ENCODE measurements at regions not wholly inside any gene's neighbourhood (a gene's known extent, or its start where the extent isn't known, plus 50 kb on each side); places are given as distances from the start of the nearest gene placed in this dataset.

GRCh38 chr12:107247650-107248049 lies 154.3 kb upstream of the CRY1 start:
- Histone ChIP-seq H3K79me2 (ENCODE audit: insufficient read depth, low read length) (no peaks in the 10 kb centered on the region), H3K36me3 (ENCODE audit: insufficient read depth, low read length) (no peaks in the 10 kb centered on the region), H3K4me3 (ENCODE audit: insufficient read depth, low read length) (no peak overlapping the region), H3K27ac (ENCODE audit: low read depth, low read length) (no peak overlapping the region), H3K27me3 (ENCODE audit: insufficient read depth, low read length) (no peaks in the 10 kb centered on the region), H3K9me3 (ENCODE audit: low read depth, low read length) (no peaks in the 10 kb centered on the region), H3K4me2 (ENCODE audit: insufficient read depth, low read length) (no peak overlapping the region), H2AFZ (ENCODE audit: low read length) (no peak overlapping the region), H3K4me1 (ENCODE audit: insufficient read depth, low read length) (no peaks in the 10 kb centered on the region), H4K20me1 (ENCODE audit: insufficient read depth, low read length) (no peaks in the 10 kb centered on the region)
- no peak for DNase-seq (ENCODE audit: insufficient read length, low spot score, missing footprints)
- no peak for TF ChIP-seq CTCF (IDR thresholded peaks at IDR 0.05; ENCODE audit: extremely low read depth, low read depth, low read length)

DNA sequence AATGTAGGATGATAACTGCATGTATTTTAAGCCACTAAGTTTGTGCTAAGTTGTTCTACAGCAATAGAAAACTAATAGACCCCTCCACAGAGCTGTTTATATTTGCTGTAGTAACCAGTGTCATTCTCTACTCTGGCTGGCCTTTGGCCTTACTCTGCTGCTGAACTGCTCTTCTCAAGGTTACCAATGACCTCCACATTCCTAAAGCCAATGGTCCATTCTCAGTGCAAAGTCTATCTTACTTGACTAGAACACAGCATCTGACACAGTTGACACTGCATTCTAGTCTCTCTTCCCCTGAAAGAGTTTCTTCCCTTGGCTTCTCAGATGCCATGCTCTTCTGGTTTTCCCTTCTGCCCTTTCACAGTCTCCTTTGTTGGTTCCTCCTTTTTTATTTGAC lies 154.8 kb upstream of the CRY1 start:
- Histone ChIP-seq H3K79me2 (ENCODE audit: insufficient read depth, low read length) (no peaks in the 10 kb centered on the region), H3K4me3 (ENCODE audit: insufficient read depth, low read length) (no peak overlapping the region), H3K27ac (ENCODE audit: low read depth, low read length) (no peak overlapping the region), H3K4me1 (ENCODE audit: insufficient read depth, low read length) (no peaks in the 10 kb centered on the region), H3K4me2 (ENCODE audit: insufficient read depth, low read length) (no peak overlapping the region), H3K36me3 (ENCODE audit: insufficient read depth, low read length) (no peaks in the 10 kb centered on the region), H3K9me3 (ENCODE audit: low read depth, low read length) (no peaks in the 10 kb centered on the region), H4K20me1 (ENCODE audit: insufficient read depth, low read length) (no peaks in the 10 kb centered on the region), H2AFZ (ENCODE audit: low read length) (no peak overlapping the region), H3K27me3 (ENCODE audit: insufficient read depth, low read length) (no peaks in the 10 kb centered on the region)
- no peak for DNase-seq (ENCODE audit: insufficient read length, low spot score, missing footprints)
- TF ChIP-seq CTCF (IDR thresholded peaks at IDR 0.05; ENCODE audit: extremely low read depth, low read depth, low read length), result no peak

DNA sequence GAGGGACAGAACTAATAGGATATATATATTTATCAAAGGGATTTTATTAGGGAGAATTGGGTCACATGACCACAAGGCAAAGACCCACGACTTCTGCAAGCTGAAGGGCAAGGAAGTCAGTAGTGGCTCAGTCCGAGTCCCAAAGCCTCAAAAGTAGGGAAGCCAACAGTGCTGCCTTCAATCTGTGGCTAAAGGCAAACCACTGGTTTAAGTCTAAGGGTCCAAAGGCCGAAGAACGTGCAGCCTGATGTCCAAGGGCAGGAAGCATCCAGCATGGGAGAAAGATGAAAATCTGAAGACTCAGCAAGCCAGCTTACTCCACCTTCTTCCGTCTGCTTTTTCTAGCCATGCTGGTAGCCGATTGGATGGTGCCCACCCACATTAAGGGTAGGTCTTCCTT lies 157.9 kb upstream of the CRY1 start:
- DNase-seq (ENCODE audit: insufficient read length, low spot score, missing footprints), result no peak

GRCh38 chr12:107253361-107253760 lies 160.0 kb upstream of the CRY1 start:
- no peak for DNase-seq (ENCODE audit: insufficient read length, low spot score, missing footprints)
- H3K36me3 ChIP-seq (ENCODE audit: insufficient read depth, low read length), result no peaks in the 10 kb centered on the region
- no peaks in the 10 kb centered on the region for H3K4me1 ChIP-seq (ENCODE audit: insufficient read depth, low read length)
- no peak overlapping the region for H3K27ac ChIP-seq (ENCODE audit: low read depth, low read length)
- H3K4me3 ChIP-seq (ENCODE audit: insufficient read depth, low read length), result no peak overlapping the region
- no peaks in the 10 kb centered on the region for H3K9me3 ChIP-seq (ENCODE audit: low read depth, low read length)
- no peaks in the 10 kb centered on the region for H3K27me3 ChIP-seq (ENCODE audit: insufficient read depth, low read length)
- no peak overlapping the region for H2AFZ ChIP-seq (ENCODE audit: low read length)
- TF ChIP-seq CTCF (IDR thresholded peaks at IDR 0.05; ENCODE audit: extremely low read depth, low read depth, low read length), result no peak
- H3K79me2 ChIP-seq (ENCODE audit: insufficient read depth, low read length), result no peaks in the 10 kb centered on the region
- no peak overlapping the region for H3K4me2 ChIP-seq (ENCODE audit: insufficient read depth, low read length)
- no peaks in the 10 kb centered on the region for H4K20me1 ChIP-seq (ENCODE audit: insufficient read depth, low read length)

More for the DNA sequence above, 157.9 kb upstream of the CRY1 start:
- Histone ChIP-seq H3K27me3 (ENCODE audit: insufficient read depth, low read length) (no peaks in the 10 kb centered on the region), H4K20me1 (ENCODE audit: insufficient read depth, low read length) (no peaks in the 10 kb centered on the region), H3K36me3 (ENCODE audit: insufficient read depth, low read length) (no peaks in the 10 kb centered on the region), H3K4me1 (ENCODE audit: insufficient read depth, low read length) (no peaks in the 10 kb centered on the region), H2AFZ (ENCODE audit: low read length) (no peak overlapping the region), H3K9me3 (ENCODE audit: low read depth, low read length) (no peaks in the 10 kb centered on the region), H3K27ac (ENCODE audit: low read depth, low read length) (no peak overlapping the region), H3K79me2 (ENCODE audit: insufficient read depth, low read length) (no peaks in the 10 kb centered on the region), H3K4me2 (ENCODE audit: insufficient read depth, low read length) (no peak overlapping the region), H3K4me3 (ENCODE audit: insufficient read depth, low read length) (no peak overlapping the region)
- no peak for TF ChIP-seq CTCF (IDR thresholded peaks at IDR 0.05; ENCODE audit: extremely low read depth, low read depth, low read length)
